Keratinocyte (primary cell): ENCODE measurements at regions not wholly inside any gene's neighbourhood (a gene's known extent, or its start where the extent isn't known, plus 50 kb on each side); places are given as distances from the start of the nearest gene placed in this dataset.

ENCODE experiments used
- DNase-seq: peaks from one replicate; pipeline ENCODE4 v3.0.0-alpha.2; 2011; ENCODE audit warnings: low read depth, missing footprints, low spot score
- FAIRE-seq: peaks from 2 replicates; lab custom pipeline; 2011; peaks lifted over from hg19 to GRCh38; lab: Jason Lieb, UNC
- H2AFZ ChIP-seq: 2 replicates; pipeline ENCODE4 v1.6.0; 2012; ENCODE audit warnings: low read length, control low read depth, inconsistent platforms; ENCODE audit not compliant: control insufficient read depth
- H3K27ac ChIP-seq: 2 replicates; pipeline ENCODE4 v1.5.1; 2011; ENCODE audit warnings: low read length; ENCODE audit not compliant: control insufficient read depth, insufficient read depth
- H3K27me3 ChIP-seq: 3 replicates; pipeline ENCODE4 v1.6.0; 2011; ENCODE audit warnings: low read length; ENCODE audit not compliant: control insufficient read depth, insufficient read depth; ENCODE audit errors: extremely low read depth
- H3K36me3 ChIP-seq, 2 experiments: 2 replicates in 1 of 2; 3 replicates in 1 of 2; pipeline ENCODE4 v1.5.1; 2011; ENCODE audit warnings: low read length in 2 of 2, mild to moderate bottlenecking in 1 of 2; ENCODE audit not compliant: control insufficient read depth in 2 of 2, insufficient read depth in 2 of 2; ENCODE audit errors: extremely low read depth in 1 of 2
- H3K4me1 ChIP-seq: 3 replicates; pipeline ENCODE4 v1.5.1; 2011; ENCODE audit warnings: low read length; ENCODE audit not compliant: control insufficient read depth, insufficient read depth; ENCODE audit errors: extremely low read depth
- H3K4me2 ChIP-seq: 3 replicates; pipeline ENCODE4 v1.6.0; 2011; ENCODE audit warnings: low read depth, low read length; ENCODE audit not compliant: control insufficient read depth, insufficient read depth; ENCODE audit errors: extremely low read depth
- H3K4me3 ChIP-seq, 3 experiments: fragments of 200-600 bp in 1 of 3; sonication (generic) in 1 of 3; 2 replicates in 2 of 3; 3 replicates in 1 of 3; pipeline ENCODE4 v1.5.1; 2011 to 2016; ENCODE audit warnings: low read length in 3 of 3, mild to moderate bottlenecking in 3 of 3, control low read depth in 2 of 3, inconsistent platforms in 1 of 3, low read depth in 1 of 3, mixed read lengths in 1 of 3, mixed run types in 1 of 3, moderate library complexity in 1 of 3; ENCODE audit not compliant: control insufficient read depth in 2 of 3, insufficient read depth in 2 of 3; ENCODE audit errors: extremely low read depth in 1 of 3
- H3K79me2 ChIP-seq: 2 replicates; pipeline ENCODE4 v1.6.0; 2012; ENCODE audit warnings: low read length; ENCODE audit not compliant: control insufficient read depth, insufficient read depth
- H3K9ac ChIP-seq: 3 replicates; pipeline ENCODE4 v1.6.0; 2011; ENCODE audit warnings: low read length; ENCODE audit not compliant: control insufficient read depth, insufficient read depth; ENCODE audit errors: extremely low read depth
- H3K9me1 ChIP-seq: 3 replicates; pipeline ENCODE4 v1.6.0; 2011; ENCODE audit warnings: low read length; ENCODE audit not compliant: control insufficient read depth, insufficient read depth; ENCODE audit errors: extremely low read depth
- H3K9me3 ChIP-seq: 2 replicates; pipeline ENCODE4 v1.5.1; 2012; ENCODE audit warnings: low read depth, low read length; ENCODE audit not compliant: control insufficient read depth
- H4K20me1 ChIP-seq: 3 replicates; pipeline ENCODE4 v1.6.0; 2011; ENCODE audit warnings: low read length; ENCODE audit not compliant: control insufficient read depth, insufficient read depth; ENCODE audit errors: extremely low read depth
- EZH2 ChIP-seq: IDR thresholded peaks from one replicate; pipeline ENCODE4 v1.6.1; 2012; ENCODE audit warnings: inconsistent platforms, mild to moderate bottlenecking, low read length, moderate library complexity
- dilution Hi-C: fragments of 300-500 bp; cut with MboI; formaldehyde crosslinking; loops from one replicate; pipeline ENCODE4 v1.7.0; 2020; ENCODE audit warnings: low sequenced_read_pairs; ENCODE audit not compliant: extremely low pct_ligation_motif_present
- TF ChIP-seq, protein P1 (sequence below), 3 experiments: IDR thresholded peaks in 1 of 3; conservative IDR thresholded peaks in 1 of 3; optimal IDR thresholded peaks in 1 of 3; 2 replicates in 2 of 3; 3 replicates in 1 of 3; pipeline versions ENCODE3 to v1.5.1; 2011; ENCODE audit warnings: low read length in 3 of 3, mild to moderate bottlenecking in 3 of 3, moderate library complexity in 2 of 3, control low read depth in 1 of 3, inconsistent platforms in 1 of 3; ENCODE audit not compliant: insufficient read depth in 2 of 3; ENCODE audit errors: extremely low read depth in 1 of 3

DNA sequence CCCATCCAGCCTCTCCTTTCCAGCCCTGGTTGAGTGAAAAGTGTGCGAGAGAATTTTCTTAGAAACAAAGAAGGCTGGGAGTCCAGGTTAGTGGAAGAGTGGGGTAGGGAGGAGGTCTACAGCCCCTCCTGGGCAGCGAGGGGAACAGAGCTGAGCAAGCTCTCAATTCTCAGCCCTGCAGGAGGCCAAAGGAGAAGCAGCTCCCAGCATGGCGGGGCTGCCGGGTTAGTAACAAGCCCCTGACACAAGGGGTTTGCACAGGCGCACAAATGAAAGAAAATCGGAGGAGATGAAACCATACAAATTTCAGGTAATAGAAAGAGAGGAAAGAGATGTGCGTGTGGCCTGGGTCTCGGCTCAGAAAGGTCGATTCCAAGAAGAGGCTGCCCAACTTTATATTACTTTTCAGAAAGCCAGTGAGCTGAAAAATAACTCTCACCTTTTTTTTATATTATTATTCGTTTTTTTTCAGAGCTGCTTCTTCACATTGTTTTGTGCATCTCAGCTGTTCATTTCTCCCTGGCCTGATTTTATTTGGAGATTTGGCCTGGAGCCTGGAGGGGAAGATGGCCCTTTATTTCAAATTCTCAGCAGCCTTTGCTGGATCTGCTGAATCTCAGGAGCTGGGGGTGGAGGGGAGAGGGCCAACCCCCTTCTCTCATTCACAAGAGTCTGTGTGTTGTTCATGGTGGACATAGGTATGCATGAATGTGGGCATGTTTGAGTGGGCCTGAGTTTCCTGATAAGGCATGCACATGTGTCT lies 583.2 kb downstream of the BUD13 start:
- dilution Hi-C loops: no loop called here
- FAIRE-seq: no peak
- TF ChIP-seq EZH2: no peak
- TF ChIP-seq, protein P1, sequence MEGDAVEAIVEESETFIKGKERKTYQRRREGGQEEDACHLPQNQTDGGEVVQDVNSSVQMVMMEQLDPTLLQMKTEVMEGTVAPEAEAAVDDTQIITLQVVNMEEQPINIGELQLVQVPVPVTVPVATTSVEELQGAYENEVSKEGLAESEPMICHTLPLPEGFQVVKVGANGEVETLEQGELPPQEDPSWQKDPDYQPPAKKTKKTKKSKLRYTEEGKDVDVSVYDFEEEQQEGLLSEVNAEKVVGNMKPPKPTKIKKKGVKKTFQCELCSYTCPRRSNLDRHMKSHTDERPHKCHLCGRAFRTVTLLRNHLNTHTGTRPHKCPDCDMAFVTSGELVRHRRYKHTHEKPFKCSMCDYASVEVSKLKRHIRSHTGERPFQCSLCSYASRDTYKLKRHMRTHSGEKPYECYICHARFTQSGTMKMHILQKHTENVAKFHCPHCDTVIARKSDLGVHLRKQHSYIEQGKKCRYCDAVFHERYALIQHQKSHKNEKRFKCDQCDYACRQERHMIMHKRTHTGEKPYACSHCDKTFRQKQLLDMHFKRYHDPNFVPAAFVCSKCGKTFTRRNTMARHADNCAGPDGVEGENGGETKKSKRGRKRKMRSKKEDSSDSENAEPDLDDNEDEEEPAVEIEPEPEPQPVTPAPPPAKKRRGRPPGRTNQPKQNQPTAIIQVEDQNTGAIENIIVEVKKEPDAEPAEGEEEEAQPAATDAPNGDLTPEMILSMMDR (optimal IDR thresholded peaks at IDR 0.05 in 1 of 3, IDR thresholded peaks at IDR 0.05 in 1 of 3, conservative IDR thresholded peaks at IDR 0.05 in 1 of 3; ENCODE audit: extremely low read depth in 1 of 3, insufficient read depth in 2 of 3, low read length in 3 of 3): no peak
- no peaks in the 10 kb centered on the region for H3K36me3 ChIP-seq
- no peaks in the 10 kb centered on the region for H3K79me2 ChIP-seq
- no peak overlapping the region for H2AFZ ChIP-seq
- H3K4me1 ChIP-seq: peaks cover 3% of the 10 kb centered on the region
- no peaks in the 10 kb centered on the region for H3K9me1 ChIP-seq
- no peak overlapping the region for H3K4me2 ChIP-seq
- H3K9me3 ChIP-seq: no peaks in the 10 kb centered on the region
- no peak overlapping the region for H3K27ac ChIP-seq
- no peak overlapping the region for H3K4me3 ChIP-seq
- no peaks in the 10 kb centered on the region for H4K20me1 ChIP-seq
- H3K27me3 ChIP-seq: peaks cover 3% of the 10 kb centered on the region
- no peak for DNase-seq
- no peak overlapping the region for H3K9ac ChIP-seq

DNA sequence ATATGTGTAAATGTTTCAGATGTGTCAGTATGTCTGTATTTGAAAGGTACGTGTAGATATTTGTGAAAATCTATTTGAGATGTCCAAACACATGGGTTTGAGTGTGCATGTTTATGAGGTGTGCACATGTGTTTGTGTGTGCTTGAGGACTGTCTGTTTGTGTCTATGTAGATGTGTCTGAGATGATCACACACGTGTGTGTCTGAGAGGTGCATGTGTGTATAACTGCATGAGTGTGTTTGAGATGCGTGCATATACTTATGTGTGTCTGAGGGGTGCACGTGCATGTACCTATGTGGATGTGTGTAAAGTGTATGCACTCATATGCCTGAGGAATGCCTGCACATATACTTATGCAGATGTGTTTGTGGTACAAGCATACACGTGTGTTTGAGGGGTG lies 584.4 kb downstream of the BUD13 start:
- H3K9me1 ChIP-seq: no peaks in the 10 kb centered on the region
- H3K9ac ChIP-seq: no peak overlapping the region
- no peaks in the 10 kb centered on the region for H4K20me1 ChIP-seq
- FAIRE-seq: no peak
- H3K27ac ChIP-seq: no peak overlapping the region
- DNase-seq: no peak
- H3K9me3 ChIP-seq: no peaks in the 10 kb centered on the region
- peaks cover 3% of the 10 kb centered on the region for H3K27me3 ChIP-seq
- H3K4me3 ChIP-seq: no peak overlapping the region
- H2AFZ ChIP-seq: no peak overlapping the region
- dilution Hi-C loops: no loop called here
- H3K4me2 ChIP-seq: no peak overlapping the region
- no peaks in the 10 kb centered on the region for H3K79me2 ChIP-seq
- TF ChIP-seq, protein P1 (optimal IDR thresholded peaks at IDR 0.05 in 1 of 3, IDR thresholded peaks at IDR 0.05 in 1 of 3, conservative IDR thresholded peaks at IDR 0.05 in 1 of 3; ENCODE audit: extremely low read depth in 1 of 3, insufficient read depth in 2 of 3, low read length in 3 of 3): no peak
- no peak for TF ChIP-seq EZH2
- no peaks in the 10 kb centered on the region for H3K4me1 ChIP-seq
- no peaks in the 10 kb centered on the region for H3K36me3 ChIP-seq
